H1 (cell line): ENCODE measurements at regions not wholly inside any gene's neighbourhood (a gene's known extent, or its start where the extent isn't known, plus 50 kb on each side); places are given as distances from the start of the nearest gene placed in this dataset.

Experiments used
- CTCF ChIA-PET: fragments of 300-600 bp; sonication (Branson Sonifier 250); formaldehyde crosslinking; loops from one replicate; lab custom pipeline; 2021; ENCODE audit not compliant: partially characterized antibody; lab: Charles Lee
- POLR2A ChIA-PET: fragments of 300-600 bp; sonication (Branson Sonifier 250); formaldehyde crosslinking; loops from one replicate; lab custom pipeline; 2021; ENCODE audit warnings: inconsistent platforms; ENCODE audit not compliant: partially characterized antibody; lab: Charles Lee
- DNase-seq, 2 experiments: peaks; one replicate each; pipeline versions ENCODE4 v3.0.0 to v3.0.0-alpha.2; 2010 to 2022; ENCODE audit warnings: low spot score in 2 of 2, low read depth in 1 of 2, mixed read lengths in 1 of 2
- FAIRE-seq: peaks from 2 replicates; lab custom pipeline; 2011; peaks lifted over from hg19 to GRCh38; lab: Jason Lieb, UNC
- H2AFZ ChIP-seq: 2 replicates; pipeline ENCODE4 v1.8.1; 2012; ENCODE audit warnings: low read length, inconsistent platforms
- H2AK5ac ChIP-seq: 2 replicates; pipeline ENCODE4 v1.6.1; 2013; ENCODE audit warnings: low read depth, low read length
- H2BK120ac ChIP-seq: replicated peaks from 2 replicates; pipeline ENCODE3; 2013; ENCODE audit warnings: low read depth, low read length, inconsistent platforms
- H2BK12ac ChIP-seq: 2 replicates; pipeline ENCODE4 v1.6.1; 2013; ENCODE audit warnings: low read depth, low read length
- H2BK15ac ChIP-seq: 2 replicates; pipeline ENCODE4 v1.6.1; 2013; ENCODE audit warnings: low read length
- H2BK20ac ChIP-seq: 2 replicates; pipeline ENCODE4 v1.6.1; 2013; ENCODE audit warnings: low read length
- H2BK5ac ChIP-seq: 2 replicates; pipeline ENCODE4 v1.6.1; 2013; ENCODE audit warnings: low read depth, low read length
- H3K14ac ChIP-seq: 2 replicates; pipeline ENCODE4 v1.6.1; 2013; ENCODE audit warnings: inconsistent platforms; ENCODE audit not compliant: insufficient read length
- H3K18ac ChIP-seq: 2 replicates; pipeline ENCODE4 v1.6.1; 2013; ENCODE audit warnings: low read length; ENCODE audit errors: extremely low read depth
- H3K23ac ChIP-seq: 2 replicates; pipeline ENCODE4 v1.6.1; 2013; ENCODE audit warnings: inconsistent platforms; ENCODE audit not compliant: insufficient read length
- H3K23me2 ChIP-seq: 2 replicates; pipeline ENCODE4 v1.6.1; 2013; ENCODE audit warnings: low read depth, low read length
- H3K27ac ChIP-seq: 2 replicates; pipeline ENCODE4 v1.6.1; 2011; ENCODE audit warnings: low read depth, low read length, inconsistent platforms
- H3K27me3 ChIP-seq, 4 experiments: replicated peaks in 1 of 4; 1 replicate in 1 of 4; 2 replicates in 3 of 4; pipeline versions ENCODE4 v1.6.1 to v1.8.1; 2011 to 2013; ENCODE audit warnings: low read length in 3 of 4, mild to moderate bottlenecking in 3 of 4, inconsistent platforms in 2 of 4, mixed read lengths in 2 of 4, moderate library complexity in 1 of 4; ENCODE audit not compliant: control insufficient read depth in 3 of 4, insufficient read depth in 3 of 4; ENCODE audit errors: extremely low read depth in 1 of 4
- H3K36me3 ChIP-seq, 4 experiments: 2 replicates each; pipeline versions ENCODE4 v1.6.1 to v1.8.1; 2011 to 2013; ENCODE audit warnings: mild to moderate bottlenecking in 4 of 4, low read length in 3 of 4, moderate library complexity in 2 of 4, control low read depth in 1 of 4, inconsistent platforms in 1 of 4; ENCODE audit not compliant: insufficient read depth in 4 of 4, control insufficient read depth in 2 of 4
- H3K4ac ChIP-seq: replicated peaks from 2 replicates; pipeline ENCODE3; 2013; ENCODE audit warnings: low read length, low read depth, mixed read lengths, inconsistent platforms; ENCODE audit not compliant: insufficient read length
- H3K4me1 ChIP-seq, 4 experiments: replicated peaks in 1 of 4; 1 replicate in 1 of 4; 2 replicates in 3 of 4; pipeline versions ENCODE4 v1.6.1 to v1.8.1; 2011 to 2013; ENCODE audit warnings: low read length in 3 of 4, inconsistent platforms in 2 of 4, mixed read lengths in 1 of 4; ENCODE audit not compliant: insufficient read depth in 4 of 4, control insufficient read depth in 3 of 4
- H3K4me2 ChIP-seq, 2 experiments: 2 replicates each; pipeline versions ENCODE4 v1.6.1 to v1.8.1; 2011 to 2013; ENCODE audit warnings: low read depth in 2 of 2, low read length in 2 of 2, control low read depth in 1 of 2, inconsistent platforms in 1 of 2, mild to moderate bottlenecking in 1 of 2; ENCODE audit not compliant: insufficient read depth in 1 of 2
- H3K4me3 ChIP-seq, 4 experiments: fragments of 200-600, 300-600 bp in 1 of 4; sonication (generic), shearing (Covaris generic), sonication (Bioruptor Twin) in 1 of 4; 2 replicates each; pipeline versions ENCODE4 v1.5.1 to v1.8.1; 2011 to 2016; ENCODE audit warnings: low read length in 4 of 4, low read depth in 3 of 4, control low read depth in 2 of 4, inconsistent platforms in 2 of 4, mild to moderate bottlenecking in 2 of 4, mixed read lengths in 1 of 4, moderate library complexity in 1 of 4; ENCODE audit not compliant: insufficient read depth in 2 of 4; ENCODE audit errors: extremely low read depth in 1 of 4
- H3K56ac ChIP-seq: replicated peaks from 2 replicates; pipeline ENCODE3; 2013; ENCODE audit warnings: low read depth, mild to moderate bottlenecking, mixed read lengths, low read length, inconsistent platforms; ENCODE audit not compliant: insufficient read length
- H3K79me1 ChIP-seq: 2 replicates; pipeline ENCODE4 v1.6.1; 2013; ENCODE audit warnings: low read depth, low read length, control low read depth
- H3K79me2 ChIP-seq, 2 experiments: 2 replicates each; pipeline versions ENCODE4 v1.6.1 to v1.8.1; 2012 to 2013; ENCODE audit warnings: low read length in 2 of 2, mild to moderate bottlenecking in 2 of 2, inconsistent platforms in 1 of 2; ENCODE audit not compliant: insufficient read depth in 2 of 2, control insufficient read depth in 1 of 2
- H3K9ac ChIP-seq, 4 experiments: replicated peaks in 1 of 4; 1 replicate in 1 of 4; 2 replicates in 3 of 4; pipeline versions ENCODE4 v1.6.1 to v1.8.1; 2011 to 2013; ENCODE audit warnings: low read depth in 3 of 4, low read length in 3 of 4, control low read depth in 2 of 4, mild to moderate bottlenecking in 2 of 4, moderate library complexity in 2 of 4, inconsistent platforms in 1 of 4; ENCODE audit errors: extremely low read depth in 1 of 4
- H3K9me3 ChIP-seq, 2 experiments: 2 replicates each; pipeline versions ENCODE4 v1.6.1 to v1.8.1; 2012 to 2013; ENCODE audit warnings: mild to moderate bottlenecking in 2 of 2, moderate library complexity in 2 of 2, control low read depth in 1 of 2, inconsistent platforms in 1 of 2, low read depth in 1 of 2, low read length in 1 of 2, mixed read lengths in 1 of 2; ENCODE audit not compliant: insufficient read depth in 2 of 2
- H4K20me1 ChIP-seq, 2 experiments: replicated peaks in 1 of 2; 2 replicates each; pipeline versions ENCODE3 to v1.8.1; 2011 to 2013; ENCODE audit warnings: inconsistent platforms in 2 of 2, low read length in 2 of 2, mild to moderate bottlenecking in 1 of 2; ENCODE audit not compliant: insufficient read depth in 2 of 2, control insufficient read depth in 1 of 2
- H4K5ac ChIP-seq: 2 replicates; pipeline ENCODE4 v1.6.1; 2013; ENCODE audit warnings: low read length, low read depth, mixed read lengths, inconsistent platforms; ENCODE audit not compliant: insufficient read length
- H4K8ac ChIP-seq: 2 replicates; pipeline ENCODE4 v1.8.0; 2013; ENCODE audit warnings: mild to moderate bottlenecking, moderate library complexity, low read length, inconsistent platforms; ENCODE audit not compliant: insufficient read depth; ENCODE audit errors: extremely low read depth
- H4K91ac ChIP-seq: replicated peaks from 2 replicates; pipeline ENCODE3; 2013; ENCODE audit warnings: low read length, mixed read lengths, inconsistent platforms; ENCODE audit not compliant: insufficient read length
- ATF3 ChIP-seq: IDR thresholded peaks from 2 replicates; pipeline ENCODE4 v1.6.1; 2011; ENCODE audit warnings: low read depth, mild to moderate bottlenecking, low read length; ENCODE audit not compliant: insufficient read depth
- CBX5 ChIP-seq: fragments of 300-800, 300-1000 bp; sonication (generic); IDR thresholded peaks from 2 replicates; pipeline ENCODE4 v1.7.1; 2016; ENCODE audit warnings: antibody characterized with exemption, low read length, low read depth
- CEBPB ChIP-seq: IDR thresholded peaks from 2 replicates; pipeline ENCODE4 v1.6.1; 2012; ENCODE audit warnings: low read depth, low read length
- CTBP2 ChIP-seq: IDR thresholded peaks from 2 replicates; pipeline ENCODE4 v1.7.0; 2011; ENCODE audit warnings: borderline replicate concordance, mild to moderate bottlenecking, moderate library complexity, mixed read lengths, low read length; ENCODE audit not compliant: insufficient read depth, insufficient read length
- EP300 ChIP-seq, 2 experiments: IDR thresholded peaks; 1 replicate in 1 of 2; 2 replicates in 1 of 2; pipeline ENCODE4 v1.6.1; 2011 to 2012; ENCODE audit warnings: low read depth in 2 of 2, low read length in 2 of 2, mild to moderate bottlenecking in 2 of 2, borderline replicate concordance in 1 of 2, inconsistent platforms in 1 of 2, moderate library complexity in 1 of 2
- EZH2 ChIP-seq: fragments of 200-600 bp; sonication (generic); IDR thresholded peaks from 2 replicates; pipeline ENCODE4 v1.7.1; 2012; ENCODE audit warnings: low read depth, mild to moderate bottlenecking, moderate library complexity, low read length, inconsistent platforms; ENCODE audit not compliant: severe bottlenecking
- KDM4A ChIP-seq: IDR thresholded peaks from one replicate; pipeline ENCODE4 v1.7.1; 2012; ENCODE audit warnings: low read depth, mild to moderate bottlenecking, moderate library complexity, low read length, inconsistent platforms; ENCODE audit not compliant: severe bottlenecking
- NRF1 ChIP-seq: IDR thresholded peaks from 2 replicates; pipeline ENCODE4 v1.6.1; 2011; ENCODE audit warnings: mild to moderate bottlenecking, low read depth, low read length, improper control_type of control experiment
- PHF8 ChIP-seq: fragments of 200-600 bp; sonication (generic); conservative IDR thresholded peaks from 2 replicates; pipeline ENCODE4 v1.7.1; 2012; ENCODE audit warnings: low read depth, mild to moderate bottlenecking, inconsistent platforms, low read length, moderate library complexity
- POLR2AphosphoS5 ChIP-seq: IDR thresholded peaks from 2 replicates; pipeline ENCODE4 v1.6.1; 2011; ENCODE audit warnings: low read depth, low read length
- SUZ12 ChIP-seq: fragments of 200-600 bp; sonication (generic); IDR thresholded peaks from 2 replicates; pipeline ENCODE4 v1.6.1; 2012; ENCODE audit warnings: mild to moderate bottlenecking, inconsistent platforms, low read length, moderate library complexity, mixed read lengths
- TAF7 ChIP-seq: optimal IDR thresholded peaks from 2 replicates; pipeline ENCODE3; 2011; ENCODE audit warnings: low read depth, mild to moderate bottlenecking, inconsistent platforms, low read length, moderate library complexity, borderline replicate concordance
- WGBS, 2 experiments: shearing (Covaris generic) in 1 of 2; methylation state at CpG; one replicate each; pipeline versions ENCODE4 v1.1.6 to v1.1.7; 2013 to 2015; ENCODE audit warnings: low lambda C conversion rate in 2 of 2, mixed read lengths in 2 of 2, inconsistent platforms in 1 of 2, low coverage in 1 of 2, missing lambda C conversion rate in 1 of 2; ENCODE audit not compliant: insufficient replicate concordance in 2 of 2, insufficient coverage in 1 of 2, insufficient read length in 1 of 2; ENCODE audit errors: extremely low coverage in 1 of 2, missing lambda C conversion rate in 1 of 2; 5-methylcytosine and 5-hydroxymethylcytosine counted together

- Histone ChIP-seq H3K23ac (no peak overlapping the region), H3K79me1 (no peaks in the 10 kb centered on the region), H2BK12ac (no peak overlapping the region), H3K18ac (no peak overlapping the region), H4K8ac (no peak overlapping the region), H2AK5ac (no peak overlapping the region), H2BK20ac (no peak overlapping the region), H3K9ac (no peak overlapping the region), H3K4me2 (no peak overlapping the region), H3K14ac (no peak overlapping the region), H4K91ac (no peak overlapping the region), H3K23me2 (no peaks in the 10 kb centered on the region), H3K56ac (no peak overlapping the region), H3K4me3 (no peak overlapping the region), H2BK120ac (no peak overlapping the region), H2BK15ac (no peak overlapping the region), H3K36me3 (peaks cover 0 to 2% (median 0%) of the 10 kb centered on the region in 4 experiments; a peak in 1 of 8 replicates), H3K27me3 (no peaks in the 10 kb centered on the region), H3K27ac (no peak overlapping the region), H3K9me3 (peaks cover 0 to 15% of the 10 kb centered on the region in 2 experiments; a peak in 2 of 4 replicates), H3K4me1 (no peaks in the 10 kb centered on the region), H3K4ac (no peak overlapping the region), H2BK5ac (no peak overlapping the region), H4K5ac (no peak overlapping the region), H4K20me1 (no peaks in the 10 kb centered on the region), H3K79me2 (no peaks in the 10 kb centered on the region), H2AFZ (no peak overlapping the region)
- no peak for FAIRE-seq
- ChIA-PET CTCF (no interaction called here), POLR2A (no interaction called here)
- no peak for TF ChIP-seq TAF7
- no peak for TF ChIP-seq EZH2
- no peak for TF ChIP-seq SUZ12
- no peak for TF ChIP-seq CBX5
- TF ChIP-seq POLR2AphosphoS5: no peak
- TF ChIP-seq ATF3: no peak
- no peak for TF ChIP-seq KDM4A
- no peak for TF ChIP-seq PHF8
- no peak for TF ChIP-seq NRF1
- TF ChIP-seq EP300 (IDR thresholded peaks at IDR 0.05; ENCODE audit: borderline replicate concordance in 1 of 2, low read depth in 2 of 2, low read length in 2 of 2): no peak
- TF ChIP-seq CTBP2: no peak
- TF ChIP-seq CEBPB: no peak
- WGBS, 2 experiments: 91% methylated on average over 7 of the region's 7 CpGs; no CpG with 5 or more reads in 1 of the 2 experiments
- no peak for DNase-seq
These were observed 430.6 kb downstream of the BUD13 start for GRCh38 chr11:116342148-116342547.
